MCF 10A (cell line): ENCODE measurements at regions not wholly inside any gene's neighbourhood (a gene's known extent, or its start where the extent isn't known, plus 50 kb on each side); places are given as distances from the start of the nearest gene placed in this dataset.

Experiments
- BruUV-seq: library from RNA; stranded (reverse); fragments of 400-500 nt; replicated peaks from 2 replicates; lab custom pipeline; 2021; lab: Mats Ljungman, UMichigan
- CTCF ChIA-PET: fragments of 300-600 bp; sonication (Branson Sonifier 250); formaldehyde crosslinking; extraction: SDS; loops from one replicate; lab custom pipeline; 2021; ENCODE audit warnings: antibody characterized with exemption, inconsistent platforms; lab: Yijun Ruan, JAX
- POLR2A ChIA-PET: fragments of 300-600, 350-650 bp; sonication (Branson Sonifier 250); formaldehyde crosslinking; extraction: SDS; loops from one replicate; lab custom pipeline; 2020; ENCODE audit warnings: antibody characterized with exemption, inconsistent platforms; lab: Yijun Ruan, JAX
- DNase-seq: peaks from one replicate; pipeline ENCODE4 v3.0.0-alpha.2; 2018; ENCODE audit not compliant: unreplicated experiment
- H3K27ac Mint-ChIP-seq: one replicate; pipeline ENCODE4 v1.8.0; 2022; ENCODE audit warnings: mild to moderate bottlenecking, low read depth, mixed read lengths; ENCODE audit not compliant: unreplicated experiment
- H3K27me3 Mint-ChIP-seq: one replicate; pipeline ENCODE4 v1.8.0; 2022; ENCODE audit warnings: mixed read lengths; ENCODE audit not compliant: insufficient read depth, unreplicated experiment
- H3K36me3 Mint-ChIP-seq: one replicate; pipeline ENCODE4 v1.8.0; 2022; ENCODE audit warnings: mild to moderate bottlenecking, moderate library complexity, mixed read lengths; ENCODE audit not compliant: insufficient read depth, unreplicated experiment
- H3K4me1 Mint-ChIP-seq: one replicate; pipeline ENCODE4 v1.8.0; 2022; ENCODE audit warnings: mixed read lengths; ENCODE audit not compliant: insufficient read depth, unreplicated experiment
- H3K4me3 Mint-ChIP-seq: one replicate; pipeline ENCODE4 v1.8.0; 2022; ENCODE audit warnings: mild to moderate bottlenecking, moderate library complexity, mixed read lengths; ENCODE audit not compliant: unreplicated experiment
- H3K9me3 Mint-ChIP-seq: one replicate; pipeline ENCODE4 v1.8.0; 2022; ENCODE audit warnings: mixed read lengths; ENCODE audit not compliant: unreplicated experiment
- intact Hi-C: fragments of 100-400 bp; cut with micrococcal nuclease; formaldehyde crosslinking; loops from 2 replicates; pipeline ENCODE4 v1.14.1; 2022
- TF ChIP-seq, protein P1 (sequence below): fragments of 200-600 bp; IDR thresholded peaks from one replicate; pipeline ENCODE4 v1.8.0; 2022; ENCODE audit warnings: antibody characterized with exemption, mild to moderate bottlenecking; ENCODE audit not compliant: unreplicated experiment

- Mint-ChIP-seq H3K9me3 (no peaks in the 10 kb centered on the region), H3K4me3 (no peak overlapping the region), H3K27me3 (peaks cover 2% of the 10 kb centered on the region), H3K4me1 (no peaks in the 10 kb centered on the region), H3K27ac (no peak overlapping the region), H3K36me3 (no peaks in the 10 kb centered on the region)
- BruUV-seq: no TSS peak
- POLR2A ChIA-PET: interaction anchor here (0.6 kb wide), 1 partner anchor 184 kb away, joined by 6 read pairs; no protein-coding TSS in a partner anchor
- intact Hi-C loops: no loop called here
- no peak for DNase-seq
- TF ChIP-seq, protein P1, sequence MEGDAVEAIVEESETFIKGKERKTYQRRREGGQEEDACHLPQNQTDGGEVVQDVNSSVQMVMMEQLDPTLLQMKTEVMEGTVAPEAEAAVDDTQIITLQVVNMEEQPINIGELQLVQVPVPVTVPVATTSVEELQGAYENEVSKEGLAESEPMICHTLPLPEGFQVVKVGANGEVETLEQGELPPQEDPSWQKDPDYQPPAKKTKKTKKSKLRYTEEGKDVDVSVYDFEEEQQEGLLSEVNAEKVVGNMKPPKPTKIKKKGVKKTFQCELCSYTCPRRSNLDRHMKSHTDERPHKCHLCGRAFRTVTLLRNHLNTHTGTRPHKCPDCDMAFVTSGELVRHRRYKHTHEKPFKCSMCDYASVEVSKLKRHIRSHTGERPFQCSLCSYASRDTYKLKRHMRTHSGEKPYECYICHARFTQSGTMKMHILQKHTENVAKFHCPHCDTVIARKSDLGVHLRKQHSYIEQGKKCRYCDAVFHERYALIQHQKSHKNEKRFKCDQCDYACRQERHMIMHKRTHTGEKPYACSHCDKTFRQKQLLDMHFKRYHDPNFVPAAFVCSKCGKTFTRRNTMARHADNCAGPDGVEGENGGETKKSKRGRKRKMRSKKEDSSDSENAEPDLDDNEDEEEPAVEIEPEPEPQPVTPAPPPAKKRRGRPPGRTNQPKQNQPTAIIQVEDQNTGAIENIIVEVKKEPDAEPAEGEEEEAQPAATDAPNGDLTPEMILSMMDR: no peak
- CTCF ChIA-PET: interaction anchor here (0.6 to 1.0 kb wide), 2 partner anchors 9 to 54 kb away, joined by 3 to 5 read pairs; no protein-coding TSS in a partner anchor
These were observed 244.1 kb downstream of the MED10 start for GRCh38 chr5:6134281-6134680.

DNA sequence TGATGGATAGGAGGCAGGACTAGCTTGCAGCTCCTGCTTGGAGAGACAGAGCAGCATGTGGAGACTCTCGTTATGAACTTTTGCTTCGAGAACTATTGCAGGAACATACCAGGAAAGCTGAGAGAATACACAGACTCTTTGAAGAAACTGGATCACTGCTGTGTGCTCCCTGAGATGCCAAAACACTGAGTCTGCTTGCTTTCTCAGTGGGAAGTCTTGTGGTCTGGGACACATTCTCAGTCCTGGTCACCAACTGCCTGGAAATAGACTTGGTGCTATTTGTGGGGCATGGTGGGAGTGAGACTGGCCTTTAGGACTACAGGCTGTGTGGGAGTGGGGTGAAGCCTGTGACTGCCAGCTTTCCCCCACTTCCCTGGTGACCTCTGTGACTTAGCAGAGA lies 252.6 kb downstream of the MED10 start:
- Mint-ChIP-seq H3K4me3 (no peak overlapping the region), H3K36me3 (peaks cover 6% of the 10 kb centered on the region), H3K9me3 (peaks cover 17% of the 10 kb centered on the region), H3K27me3 (peaks cover 24% of the 10 kb centered on the region), H3K4me1 (no peaks in the 10 kb centered on the region), H3K27ac (no peak overlapping the region)
- no TSS peak for BruUV-seq
- DNase-seq: no peak
- TF ChIP-seq, protein P1: no peak
- POLR2A ChIA-PET: no interaction called here
- intact Hi-C loops: no loop called here
- CTCF ChIA-PET: no interaction called here

DNA sequence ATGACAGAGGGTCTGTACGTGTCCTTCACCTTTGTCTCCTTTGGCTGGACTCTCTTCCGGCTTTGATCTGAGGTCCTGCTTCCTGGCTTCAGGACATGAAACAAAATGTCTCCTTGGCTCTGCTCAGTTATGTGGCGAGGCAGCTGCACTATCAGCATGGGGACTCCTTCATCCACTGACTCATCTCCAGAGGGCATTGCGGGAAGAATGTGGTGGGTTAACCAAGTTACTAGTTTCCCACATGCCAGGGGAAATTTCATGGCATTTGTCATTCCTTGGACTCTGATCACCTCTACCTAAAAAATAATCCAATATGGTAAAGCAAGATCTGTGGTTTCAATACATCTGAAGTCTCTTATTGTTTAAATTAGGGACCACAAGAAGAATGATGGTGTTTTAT lies 259.7 kb downstream of the MED10 start:
- H3K36me3 Mint-ChIP-seq: peaks cover 6% of the 10 kb centered on the region
- POLR2A ChIA-PET: no interaction called here
- no TSS peak for BruUV-seq

DNA sequence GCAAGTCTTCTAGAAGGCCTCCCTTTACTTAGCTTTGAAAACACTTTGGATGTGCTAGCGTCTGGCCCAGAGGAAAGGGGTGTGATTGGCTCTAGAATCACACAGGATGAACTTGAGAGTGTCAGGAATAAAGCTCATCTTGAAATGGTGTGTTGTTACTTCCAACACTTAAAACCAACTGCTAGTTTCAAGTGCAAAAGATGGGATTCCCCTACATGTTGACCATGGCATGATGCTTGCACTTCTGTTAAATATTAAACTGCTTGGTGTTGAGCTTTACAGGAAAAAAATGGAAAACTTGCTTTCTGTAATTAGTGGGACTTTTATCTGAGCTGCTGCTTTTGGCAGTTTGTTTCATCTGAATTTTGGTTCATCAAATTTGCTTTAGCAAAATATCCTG lies 261.1 kb downstream of the MED10 start:
- POLR2A ChIA-PET: no interaction called here

More for the DNA sequence above, 259.7 kb downstream of the MED10 start:
- H3K27ac Mint-ChIP-seq: no peak overlapping the region
- no peaks in the 10 kb centered on the region for H3K9me3 Mint-ChIP-seq
- peaks cover 13% of the 10 kb centered on the region for H3K27me3 Mint-ChIP-seq
- H3K4me1 Mint-ChIP-seq: no peaks in the 10 kb centered on the region
- TF ChIP-seq, protein P1: no peak
- CTCF ChIA-PET: no interaction called here
- no peak for DNase-seq
- intact Hi-C loops: no loop called here
- H3K4me3 Mint-ChIP-seq: no peak overlapping the region

More for the DNA sequence above, 261.1 kb downstream of the MED10 start:
- no peaks in the 10 kb centered on the region for H3K4me1 Mint-ChIP-seq
- H3K9me3 Mint-ChIP-seq: no peaks in the 10 kb centered on the region
- CTCF ChIA-PET: no interaction called here
- DNase-seq: no peak
- H3K27ac Mint-ChIP-seq: no peak overlapping the region
- no TSS peak for BruUV-seq
- H3K36me3 Mint-ChIP-seq: peaks cover 6% of the 10 kb centered on the region
- peaks cover 13% of the 10 kb centered on the region for H3K27me3 Mint-ChIP-seq
- intact Hi-C loops: no loop called here
- TF ChIP-seq, protein P1: no peak
- no peak overlapping the region for H3K4me3 Mint-ChIP-seq
